H1 (cell line): ENCODE measurements at regions not wholly inside any gene's neighbourhood (a gene's known extent, or its start where the extent isn't known, plus 50 kb on each side); places are given as distances from the start of the nearest gene placed in this dataset.

Experiments used
- CTCF ChIA-PET: fragments of 300-600 bp; sonication (Branson Sonifier 250); formaldehyde crosslinking; loops from one replicate; lab custom pipeline; 2021; ENCODE audit not compliant: partially characterized antibody; lab: Charles Lee
- POLR2A ChIA-PET: fragments of 300-600 bp; sonication (Branson Sonifier 250); formaldehyde crosslinking; loops from one replicate; lab custom pipeline; 2021; ENCODE audit warnings: inconsistent platforms; ENCODE audit not compliant: partially characterized antibody; lab: Charles Lee
- DNase-seq, 2 experiments: peaks; one replicate each; pipeline versions ENCODE4 v3.0.0 to v3.0.0-alpha.2; 2010 to 2022; ENCODE audit warnings: low spot score in 2 of 2, low read depth in 1 of 2, mixed read lengths in 1 of 2
- FAIRE-seq: peaks from 2 replicates; lab custom pipeline; 2011; peaks lifted over from hg19 to GRCh38; lab: Jason Lieb, UNC
- H2AFZ ChIP-seq: 2 replicates; pipeline ENCODE4 v1.8.1; 2012; ENCODE audit warnings: low read length, inconsistent platforms
- H2AK5ac ChIP-seq: 2 replicates; pipeline ENCODE4 v1.6.1; 2013; ENCODE audit warnings: low read depth, low read length
- H2BK120ac ChIP-seq: replicated peaks from 2 replicates; pipeline ENCODE3; 2013; ENCODE audit warnings: low read depth, low read length, inconsistent platforms
- H2BK12ac ChIP-seq: 2 replicates; pipeline ENCODE4 v1.6.1; 2013; ENCODE audit warnings: low read depth, low read length
- H2BK15ac ChIP-seq: 2 replicates; pipeline ENCODE4 v1.6.1; 2013; ENCODE audit warnings: low read length
- H2BK20ac ChIP-seq: 2 replicates; pipeline ENCODE4 v1.6.1; 2013; ENCODE audit warnings: low read length
- H2BK5ac ChIP-seq: 2 replicates; pipeline ENCODE4 v1.6.1; 2013; ENCODE audit warnings: low read depth, low read length
- H3K14ac ChIP-seq: 2 replicates; pipeline ENCODE4 v1.6.1; 2013; ENCODE audit warnings: inconsistent platforms; ENCODE audit not compliant: insufficient read length
- H3K18ac ChIP-seq: 2 replicates; pipeline ENCODE4 v1.6.1; 2013; ENCODE audit warnings: low read length; ENCODE audit errors: extremely low read depth
- H3K23ac ChIP-seq: 2 replicates; pipeline ENCODE4 v1.6.1; 2013; ENCODE audit warnings: inconsistent platforms; ENCODE audit not compliant: insufficient read length
- H3K23me2 ChIP-seq: 2 replicates; pipeline ENCODE4 v1.6.1; 2013; ENCODE audit warnings: low read depth, low read length
- H3K27ac ChIP-seq: 2 replicates; pipeline ENCODE4 v1.6.1; 2011; ENCODE audit warnings: low read depth, low read length, inconsistent platforms
- H3K27me3 ChIP-seq, 4 experiments: replicated peaks in 1 of 4; 1 replicate in 1 of 4; 2 replicates in 3 of 4; pipeline versions ENCODE4 v1.6.1 to v1.8.1; 2011 to 2013; ENCODE audit warnings: low read length in 3 of 4, mild to moderate bottlenecking in 3 of 4, inconsistent platforms in 2 of 4, mixed read lengths in 2 of 4, moderate library complexity in 1 of 4; ENCODE audit not compliant: control insufficient read depth in 3 of 4, insufficient read depth in 3 of 4; ENCODE audit errors: extremely low read depth in 1 of 4
- H3K36me3 ChIP-seq, 4 experiments: 2 replicates each; pipeline versions ENCODE4 v1.6.1 to v1.8.1; 2011 to 2013; ENCODE audit warnings: mild to moderate bottlenecking in 4 of 4, low read length in 3 of 4, moderate library complexity in 2 of 4, control low read depth in 1 of 4, inconsistent platforms in 1 of 4; ENCODE audit not compliant: insufficient read depth in 4 of 4, control insufficient read depth in 2 of 4
- H3K4ac ChIP-seq: replicated peaks from 2 replicates; pipeline ENCODE3; 2013; ENCODE audit warnings: low read length, low read depth, mixed read lengths, inconsistent platforms; ENCODE audit not compliant: insufficient read length
- H3K4me1 ChIP-seq, 4 experiments: replicated peaks in 1 of 4; 1 replicate in 1 of 4; 2 replicates in 3 of 4; pipeline versions ENCODE4 v1.6.1 to v1.8.1; 2011 to 2013; ENCODE audit warnings: low read length in 3 of 4, inconsistent platforms in 2 of 4, mixed read lengths in 1 of 4; ENCODE audit not compliant: insufficient read depth in 4 of 4, control insufficient read depth in 3 of 4
- H3K4me2 ChIP-seq, 2 experiments: 2 replicates each; pipeline versions ENCODE4 v1.6.1 to v1.8.1; 2011 to 2013; ENCODE audit warnings: low read depth in 2 of 2, low read length in 2 of 2, control low read depth in 1 of 2, inconsistent platforms in 1 of 2, mild to moderate bottlenecking in 1 of 2; ENCODE audit not compliant: insufficient read depth in 1 of 2
- H3K4me3 ChIP-seq, 4 experiments: fragments of 200-600, 300-600 bp in 1 of 4; sonication (generic), shearing (Covaris generic), sonication (Bioruptor Twin) in 1 of 4; 2 replicates each; pipeline versions ENCODE4 v1.5.1 to v1.8.1; 2011 to 2016; ENCODE audit warnings: low read length in 4 of 4, low read depth in 3 of 4, control low read depth in 2 of 4, inconsistent platforms in 2 of 4, mild to moderate bottlenecking in 2 of 4, mixed read lengths in 1 of 4, moderate library complexity in 1 of 4; ENCODE audit not compliant: insufficient read depth in 2 of 4; ENCODE audit errors: extremely low read depth in 1 of 4
- H3K56ac ChIP-seq: replicated peaks from 2 replicates; pipeline ENCODE3; 2013; ENCODE audit warnings: low read depth, mild to moderate bottlenecking, mixed read lengths, low read length, inconsistent platforms; ENCODE audit not compliant: insufficient read length
- H3K79me1 ChIP-seq: 2 replicates; pipeline ENCODE4 v1.6.1; 2013; ENCODE audit warnings: low read depth, low read length, control low read depth
- H3K79me2 ChIP-seq, 2 experiments: 2 replicates each; pipeline versions ENCODE4 v1.6.1 to v1.8.1; 2012 to 2013; ENCODE audit warnings: low read length in 2 of 2, mild to moderate bottlenecking in 2 of 2, inconsistent platforms in 1 of 2; ENCODE audit not compliant: insufficient read depth in 2 of 2, control insufficient read depth in 1 of 2
- H3K9ac ChIP-seq, 4 experiments: replicated peaks in 1 of 4; 1 replicate in 1 of 4; 2 replicates in 3 of 4; pipeline versions ENCODE4 v1.6.1 to v1.8.1; 2011 to 2013; ENCODE audit warnings: low read depth in 3 of 4, low read length in 3 of 4, control low read depth in 2 of 4, mild to moderate bottlenecking in 2 of 4, moderate library complexity in 2 of 4, inconsistent platforms in 1 of 4; ENCODE audit errors: extremely low read depth in 1 of 4
- H3K9me3 ChIP-seq, 2 experiments: 2 replicates each; pipeline versions ENCODE4 v1.6.1 to v1.8.1; 2012 to 2013; ENCODE audit warnings: mild to moderate bottlenecking in 2 of 2, moderate library complexity in 2 of 2, control low read depth in 1 of 2, inconsistent platforms in 1 of 2, low read depth in 1 of 2, low read length in 1 of 2, mixed read lengths in 1 of 2; ENCODE audit not compliant: insufficient read depth in 2 of 2
- H4K20me1 ChIP-seq, 2 experiments: replicated peaks in 1 of 2; 2 replicates each; pipeline versions ENCODE3 to v1.8.1; 2011 to 2013; ENCODE audit warnings: inconsistent platforms in 2 of 2, low read length in 2 of 2, mild to moderate bottlenecking in 1 of 2; ENCODE audit not compliant: insufficient read depth in 2 of 2, control insufficient read depth in 1 of 2
- H4K5ac ChIP-seq: 2 replicates; pipeline ENCODE4 v1.6.1; 2013; ENCODE audit warnings: low read length, low read depth, mixed read lengths, inconsistent platforms; ENCODE audit not compliant: insufficient read length
- H4K8ac ChIP-seq: 2 replicates; pipeline ENCODE4 v1.8.0; 2013; ENCODE audit warnings: mild to moderate bottlenecking, moderate library complexity, low read length, inconsistent platforms; ENCODE audit not compliant: insufficient read depth; ENCODE audit errors: extremely low read depth
- H4K91ac ChIP-seq: replicated peaks from 2 replicates; pipeline ENCODE3; 2013; ENCODE audit warnings: low read length, mixed read lengths, inconsistent platforms; ENCODE audit not compliant: insufficient read length
- ASH2L ChIP-seq: fragments of 200-600, 300-600 bp; sonication (generic); IDR thresholded peaks from one replicate; pipeline ENCODE4 v1.7.1; 2017; ENCODE audit warnings: low read length
- BRCA1 ChIP-seq: IDR thresholded peaks from 2 replicates; pipeline ENCODE4 v1.6.1; 2012; ENCODE audit warnings: low read depth, low read length, improper control_type of control experiment
- CTCF ChIP-seq, 3 experiments: IDR thresholded peaks; 1 replicate in 2 of 3; 2 replicates in 1 of 3; pipeline versions ENCODE4 v1.5.1 to v1.6.1; 2011; ENCODE audit warnings: low read length in 3 of 3, mild to moderate bottlenecking in 3 of 3, inconsistent platforms in 2 of 3, low read depth in 1 of 3, moderate library complexity in 1 of 3; ENCODE audit not compliant: insufficient read depth in 1 of 3; ENCODE audit errors: control extremely low read depth in 1 of 3
- EGR1 ChIP-seq: IDR thresholded peaks from 2 replicates; pipeline ENCODE4 v1.6.1; 2011; ENCODE audit warnings: low read depth, low read length, borderline replicate concordance
- EZH2 ChIP-seq: fragments of 200-600 bp; sonication (generic); IDR thresholded peaks from 2 replicates; pipeline ENCODE4 v1.7.1; 2012; ENCODE audit warnings: low read depth, mild to moderate bottlenecking, moderate library complexity, low read length, inconsistent platforms; ENCODE audit not compliant: severe bottlenecking
- GABPA ChIP-seq: IDR thresholded peaks from 2 replicates; pipeline ENCODE4 v1.6.1; 2011; ENCODE audit warnings: mild to moderate bottlenecking, low read length, moderate library complexity, borderline replicate concordance; ENCODE audit not compliant: insufficient read depth
- GTF2F1 ChIP-seq: IDR thresholded peaks from 2 replicates; pipeline ENCODE4 v1.6.1; 2012; ENCODE audit warnings: low read depth, low read length, improper control_type of control experiment, borderline replicate concordance
- NRF1 ChIP-seq: IDR thresholded peaks from 2 replicates; pipeline ENCODE4 v1.6.1; 2011; ENCODE audit warnings: mild to moderate bottlenecking, low read depth, low read length, improper control_type of control experiment
- RNF2 ChIP-seq: fragments of 200-900, 300-1000 bp; sonication (generic); IDR thresholded peaks from 2 replicates; pipeline ENCODE4 v1.7.1; 2016; ENCODE audit warnings: borderline replicate concordance, low read depth, mild to moderate bottlenecking, antibody characterized with exemption, low read length; ENCODE audit not compliant: poor library complexity, severe bottlenecking; ENCODE audit errors: missing control alignments
- SP1 ChIP-seq: IDR thresholded peaks from 2 replicates; pipeline ENCODE4 v1.6.1; 2011; ENCODE audit warnings: low read depth, low read length
- SUZ12 ChIP-seq: fragments of 200-600 bp; sonication (generic); IDR thresholded peaks from 2 replicates; pipeline ENCODE4 v1.6.1; 2012; ENCODE audit warnings: mild to moderate bottlenecking, inconsistent platforms, low read length, moderate library complexity, mixed read lengths
- TCF12 ChIP-seq: IDR thresholded peaks from 2 replicates; pipeline ENCODE4 v1.6.1; 2011; ENCODE audit warnings: low read depth, mild to moderate bottlenecking, low read length
- WGBS, 2 experiments: shearing (Covaris generic) in 1 of 2; methylation state at CpG; one replicate each; pipeline versions ENCODE4 v1.1.6 to v1.1.7; 2013 to 2015; ENCODE audit warnings: low lambda C conversion rate in 2 of 2, mixed read lengths in 2 of 2, inconsistent platforms in 1 of 2, low coverage in 1 of 2, missing lambda C conversion rate in 1 of 2; ENCODE audit not compliant: insufficient replicate concordance in 2 of 2, insufficient coverage in 1 of 2, insufficient read length in 1 of 2; ENCODE audit errors: extremely low coverage in 1 of 2, missing lambda C conversion rate in 1 of 2; 5-methylcytosine and 5-hydroxymethylcytosine counted together

DNA sequence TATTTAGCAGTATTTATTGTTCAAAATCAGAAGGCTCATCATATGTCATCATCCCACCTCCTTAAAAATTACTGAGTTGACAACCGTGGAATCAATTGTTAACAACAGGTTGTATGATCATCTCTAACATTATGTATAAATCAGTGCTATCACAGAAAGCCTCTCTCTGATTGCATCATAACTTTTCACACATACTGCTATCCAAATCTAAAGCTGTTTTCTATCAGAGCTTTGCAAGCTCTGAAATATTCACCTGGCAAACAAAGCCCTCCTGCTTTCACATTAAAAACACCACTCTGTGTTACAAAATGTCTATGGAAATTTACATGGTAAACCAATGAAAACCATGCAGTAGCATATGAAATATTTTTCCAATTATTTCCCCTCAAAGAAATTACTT, 310.0 kb downstream of the PDGFC start:
- Histone ChIP-seq H3K36me3 (no peaks in the 10 kb centered on the region), H3K4ac (no peak overlapping the region), H3K18ac (no peak overlapping the region), H3K4me1 (no peaks in the 10 kb centered on the region), H4K5ac (no peak overlapping the region), H2BK15ac (no peak overlapping the region), H2BK5ac (no peak overlapping the region), H2BK20ac (no peak overlapping the region), H4K20me1 (no peaks in the 10 kb centered on the region), H3K27me3 (no peaks in the 10 kb centered on the region), H3K14ac (no peak overlapping the region), H3K56ac (no peak overlapping the region), H3K9me3 (no peaks in the 10 kb centered on the region), H2BK120ac (no peak overlapping the region), H4K8ac (no peak overlapping the region), H3K23me2 (no peaks in the 10 kb centered on the region), H2BK12ac (no peak overlapping the region), H4K91ac (no peak overlapping the region), H3K27ac (no peak overlapping the region), H3K9ac (no peak overlapping the region), H3K4me3 (no peak overlapping the region), H3K23ac (no peak overlapping the region), H3K4me2 (no peak overlapping the region), H2AFZ (no peak overlapping the region), H3K79me2 (no peaks in the 10 kb centered on the region), H2AK5ac (no peak overlapping the region), H3K79me1 (no peaks in the 10 kb centered on the region)
- no peak for FAIRE-seq
- ChIA-PET POLR2A (no interaction called here), CTCF (no interaction called here)
- WGBS, 2 experiments, result 96% methylated on average over 1 of the region's 1 CpG; no CpG with 5 or more reads in 1 of the 2 experiments
- DNase-seq, result no peak
- TF ChIP-seq SUZ12 (no peak), TCF12 (no peak), ASH2L (no peak), EGR1 (no peak), GABPA (no peak), RNF2 (no peak), NRF1 (no peak), EZH2 (no peak), BRCA1 (no peak), GTF2F1 (no peak), CTCF (IDR thresholded peaks at IDR 0.05; ENCODE audit: control extremely low read depth in 1 of 3, insufficient read depth in 1 of 3, low read depth in 1 of 3, low read length in 3 of 3) (no peak), SP1 (no peak)
